GM12878 (cell line): ENCODE measurements at regions not wholly inside any gene's neighbourhood (a gene's known extent, or its start where the extent isn't known, plus 50 kb on each side); places are given as distances from the start of the nearest gene placed in this dataset.

Experiments used
- ATAC-seq: fragments of 200-7000 bp; cut with Tn5 transposase; 3 replicates; pipeline ENCODE4 v1.9.1; 2020; ENCODE audit warnings: mild to moderate bottlenecking, moderate library complexity
- BruUV-seq: library from RNA; stranded (reverse); fragments of 400-500 nt; replicated peaks from 2 replicates; lab custom pipeline; 2021; lab: Mats Ljungman, UMichigan
- CTCF ChIA-PET: fragments of 300-600 bp; sonication (Branson Sonifier 250); formaldehyde crosslinking; extraction: SDS; loops from one replicate; lab custom pipeline; 2021; ENCODE audit warnings: inconsistent platforms; lab: Yijun Ruan, JAX
- POLR2A ChIA-PET: fragments of 350-600 bp; formaldehyde crosslinking; extraction: SDS; loops from one replicate; lab custom pipeline; 2021; ENCODE audit warnings: inconsistent platforms; lab: Charles Lee
- RAD21 ChIA-PET: fragments of 300-600 bp; sonication (Branson Sonifier 250); formaldehyde crosslinking; loops from one replicate; lab custom pipeline; 2023; ENCODE audit warnings: antibody characterized with exemption; ENCODE audit not compliant: unreplicated experiment; lab: Charles Lee
- SMC1A ChIA-PET: fragments of 300-600 bp; sonication (Branson Sonifier 250); formaldehyde crosslinking; loops from one replicate; lab custom pipeline; 2023; ENCODE audit not compliant: unreplicated experiment, uncharacterized antibody; lab: Charles Lee
- DNase-seq: peaks from one replicate; pipeline ENCODE4 v3.0.0-alpha.2; 2011; ENCODE audit warnings: low read depth, low spot score
- FAIRE-seq: peaks from 3 replicates; lab custom pipeline; 2011; peaks lifted over from hg19 to GRCh38; lab: Jason Lieb, UNC
- H2AFZ ChIP-seq: 2 replicates; pipeline ENCODE4 v1.6.0; 2011; ENCODE audit warnings: low read depth, low read length, control low read depth; ENCODE audit not compliant: control insufficient read depth
- H3K27ac ChIP-seq: 2 replicates; pipeline ENCODE4 v1.5.1; 2011; ENCODE audit warnings: control low read depth; ENCODE audit not compliant: control insufficient read depth, insufficient read depth
- H3K27me3 ChIP-seq, 2 experiments: replicated peaks in 1 of 2; 2 replicates each; pipeline versions ENCODE4 v1.6.0 to v1.6.1; 2011; ENCODE audit warnings: low read length in 1 of 2; ENCODE audit not compliant: control insufficient read depth in 2 of 2, insufficient read depth in 2 of 2
- H3K36me3 ChIP-seq, 2 experiments: 2 replicates each; pipeline ENCODE4 v1.5.1; 2011; ENCODE audit warnings: low read length in 1 of 2; ENCODE audit not compliant: control insufficient read depth in 2 of 2, insufficient read depth in 2 of 2
- H3K4me1 ChIP-seq: 2 replicates; pipeline ENCODE4 v1.6.1; 2011; ENCODE audit warnings: mild to moderate bottlenecking, low read length, moderate library complexity, mixed read lengths; ENCODE audit not compliant: control insufficient read depth, insufficient read depth
- H3K4me2 ChIP-seq: 2 replicates; pipeline ENCODE4 v1.6.0; 2011; ENCODE audit warnings: control low read depth; ENCODE audit not compliant: control insufficient read depth, insufficient read depth
- H3K4me3 ChIP-seq: fragments of 200-600 bp; sonication (generic); 2 replicates; pipeline ENCODE4 v1.5.1; 2016
- H3K79me2 ChIP-seq: 2 replicates; pipeline ENCODE4 v1.6.0; 2011; ENCODE audit warnings: low read length; ENCODE audit not compliant: control insufficient read depth, insufficient read depth
- H3K9ac ChIP-seq: 2 replicates; pipeline ENCODE4 v1.8.0; 2011; ENCODE audit warnings: low read length, control low read depth, mixed read lengths; ENCODE audit not compliant: control insufficient read depth, insufficient read depth
- H3K9me3 ChIP-seq: replicated peaks from 3 replicates; pipeline ENCODE4 v1.5.1; 2011; ENCODE audit warnings: mild to moderate bottlenecking, low read length; ENCODE audit not compliant: control insufficient read depth, insufficient read depth
- H4K20me1 ChIP-seq: 2 replicates; pipeline ENCODE4 v1.6.0; 2011; ENCODE audit not compliant: control insufficient read depth, insufficient read depth
- CBX3 ChIP-seq: fragments of 200-600 bp; sonication (generic); IDR thresholded peaks from 2 replicates; pipeline ENCODE4 v1.6.1; 2016; ENCODE audit warnings: low read depth, borderline replicate concordance
- CREM ChIP-seq: IDR thresholded peaks from 2 replicates; pipeline ENCODE4 v1.6.1; 2014; ENCODE audit warnings: antibody characterized with exemption, low read depth
- EED ChIP-seq: sonication (generic); IDR thresholded peaks from 2 replicates; pipeline ENCODE4 v1.6.1; 2016; ENCODE audit warnings: antibody characterized with exemption, low read depth
- ESRRA ChIP-seq: IDR thresholded peaks from 2 replicates; pipeline ENCODE4 v1.6.1; 2012; ENCODE audit warnings: mild to moderate bottlenecking, low read length, improper control_type of control experiment
- ETV6 ChIP-seq, 2 experiments: fragments of 450-650 bp in 1 of 2; IDR thresholded peaks in 1 of 2; conservative IDR thresholded peaks in 1 of 2; 2 replicates each; pipeline ENCODE4 v1.6.1; 2014; ENCODE audit warnings: antibody characterized with exemption in 1 of 2, borderline replicate concordance in 1 of 2, low read depth in 1 of 2, mild to moderate bottlenecking in 1 of 2, moderate library complexity in 1 of 2
- HDAC6 ChIP-seq: fragments of 200-600 bp; sonication (generic); IDR thresholded peaks from one replicate; pipeline ENCODE4 v1.8.0; 2017; ENCODE audit warnings: antibody characterized with exemption; ENCODE audit not compliant: unreplicated experiment
- JUNB ChIP-seq: IDR thresholded peaks from 2 replicates; pipeline ENCODE4 v1.6.1; 2016; ENCODE audit warnings: antibody characterized with exemption, mild to moderate bottlenecking
- JUND ChIP-seq: IDR thresholded peaks from 2 replicates; pipeline ENCODE4 v1.6.1; 2012; ENCODE audit warnings: low read depth, mild to moderate bottlenecking, low read length, improper control_type of control experiment, moderate library complexity
- MTA3 ChIP-seq: IDR thresholded peaks from 2 replicates; pipeline ENCODE4 v1.6.1; 2012; ENCODE audit warnings: low read length, inconsistent platforms, borderline replicate concordance
- NRF1 ChIP-seq: conservative IDR thresholded peaks from 2 replicates; pipeline ENCODE4 v1.6.1; 2011; ENCODE audit warnings: mild to moderate bottlenecking, low read depth, low read length, improper control_type of control experiment
- PAX8 ChIP-seq: fragments of 450-650 bp; IDR thresholded peaks from 2 replicates; pipeline ENCODE4 v1.6.1; 2017; ENCODE audit warnings: mild to moderate bottlenecking, moderate library complexity
- RAD21 ChIP-seq: IDR thresholded peaks from 2 replicates; pipeline ENCODE4 v1.6.1; 2011; ENCODE audit warnings: mild to moderate bottlenecking, low read depth, low read length, moderate library complexity; ENCODE audit not compliant: insufficient read depth
- RAD51 ChIP-seq: fragments of 450-650 bp; IDR thresholded peaks from 2 replicates; pipeline ENCODE4 v1.6.1; 2016; ENCODE audit warnings: moderate library complexity, mild to moderate bottlenecking, inconsistent platforms
- RELB ChIP-seq: fragments of 450-650 bp; IDR thresholded peaks from 2 replicates; pipeline ENCODE4 v1.6.1; 2017; ENCODE audit warnings: low read depth, mild to moderate bottlenecking, moderate library complexity
- SKIL ChIP-seq: fragments of 450-650 bp; IDR thresholded peaks from 2 replicates; pipeline ENCODE4 v1.6.1; 2017; ENCODE audit warnings: mild to moderate bottlenecking, low read depth, inconsistent platforms; ENCODE audit not compliant: poor library complexity, severe bottlenecking
- SMAD5 ChIP-seq: IDR thresholded peaks from 2 replicates; pipeline ENCODE4 v1.6.1; 2016; ENCODE audit warnings: antibody characterized with exemption, low read depth
- ZBTB40 ChIP-seq: fragments of 450-650 bp; IDR thresholded peaks from 2 replicates; pipeline ENCODE4 v1.6.1; 2016; ENCODE audit warnings: mild to moderate bottlenecking, moderate library complexity, borderline replicate concordance
- ZNF384 ChIP-seq: IDR thresholded peaks from 2 replicates; pipeline ENCODE4 v1.6.1; 2012; ENCODE audit warnings: low read depth, mild to moderate bottlenecking, low read length, improper control_type of control experiment, borderline replicate concordance
- WGBS: methylation state at CpG from one replicate; pipeline ENCODE4 v1.1.6; 2016; ENCODE audit warnings: low lambda C conversion rate; ENCODE audit not compliant: insufficient replicate concordance, insufficient coverage; ENCODE audit errors: missing lambda C conversion rate; 5-methylcytosine and 5-hydroxymethylcytosine counted together
- in situ Hi-C: fragments of 300-500 bp; cut with MboI; formaldehyde crosslinking; loops from 9 replicates; pipeline ENCODE4 v1.14.3; 2018; ENCODE audit warnings: mixed read lengths
- intact Hi-C: fragments of 100-400 bp; cut with micrococcal nuclease; formaldehyde crosslinking; loops from one replicate; pipeline ENCODE4 v1.14.2; 2022; ENCODE audit not compliant: unreplicated experiment

GRCh38 chr9:106724566-106724965 is 138.4 kb upstream of the ZNF462 start:
- ATAC-seq (no peak), FAIRE-seq (no peak), DNase-seq (no peak)
- no peak overlapping the region for H3K9ac ChIP-seq
- WGBS: 0% methylated on average over 2 of the region's 2 CpGs
- in situ Hi-C loops: no loop called here
- POLR2A ChIA-PET: no interaction called here
- SMC1A ChIA-PET: interaction anchor here (0.6 to 1.6 kb wide), 2 partner anchors 9 to 602 kb away, joined by 3 read pairs; no protein-coding TSS in a partner anchor
- no peaks in the 10 kb centered on the region for H3K79me2 ChIP-seq
- no peak overlapping the region for H3K4me2 ChIP-seq
- H3K27ac ChIP-seq: no peak overlapping the region
- H3K9me3 ChIP-seq: no peaks in the 10 kb centered on the region
- no peaks in the 10 kb centered on the region for H3K36me3 ChIP-seq
- H3K27me3 ChIP-seq: no peaks in the 10 kb centered on the region
- CTCF ChIA-PET: no interaction called here
- TF ChIP-seq NRF1 (no peak), SMAD5 (no peak), CREM (no peak), ZBTB40 (no peak), PAX8 (no peak), RELB (no peak), CBX3 (no peak), RAD21 (no peak), SKIL (no peak), ESRRA (no peak), HDAC6 (no peak), RAD51 (no peak), ETV6 (conservative IDR thresholded peaks at IDR 0.05 in 1 of 2, IDR thresholded peaks at IDR 0.05 in 1 of 2; ENCODE audit: borderline replicate concordance in 1 of 2, low read depth in 1 of 2) (no peak), MTA3 (no peak), ZNF384 (no peak), JUNB (no peak), EED (no peak), JUND (no peak)
- no peaks in the 10 kb centered on the region for H3K4me1 ChIP-seq
- BruUV-seq: no TSS peak
- RAD21 ChIA-PET: no interaction called here
- no peak overlapping the region for H2AFZ ChIP-seq
- no peak overlapping the region for H3K4me3 ChIP-seq
- intact Hi-C loops: no loop called here
- H4K20me1 ChIP-seq: no peaks in the 10 kb centered on the region
